ENCODE measurements at regions not wholly inside any gene's neighbourhood (a gene's known extent, or its start where the extent isn't known, plus 50 kb on each side); places are given as distances from the start of the nearest gene placed in this dataset.

- TF ChIP-seq LEF1 (IDR thresholded peaks at IDR 0.05; ENCODE audit: borderline replicate concordance) (no peak), FOXM1 (IDR thresholded peaks at IDR 0.05; ENCODE audit: borderline replicate concordance) (no peak), PKNOX1 (IDR thresholded peaks at IDR 0.05) (no peak), FOXA1 (IDR thresholded peaks at IDR 0.05) (no peak), BHLHE40 (IDR thresholded peaks at IDR 0.05; ENCODE audit: borderline replicate concordance) (no peak), NFRKB (IDR thresholded peaks at IDR 0.05) (no peak), SP1 (IDR thresholded peaks at IDR 0.05) (no peak), ARNT (IDR thresholded peaks at IDR 0.05) (no peak), TARDBP (IDR thresholded peaks at IDR 0.05) (no peak), FOXK2 (IDR thresholded peaks at IDR 0.05) (no peak), L3MBTL2 (conservative IDR thresholded peaks at IDR 0.05) (no peak), HDGF (IDR thresholded peaks at IDR 0.05; ENCODE audit: borderline replicate concordance) (no peak), ZNF384 (IDR thresholded peaks at IDR 0.05) (no peak), SUZ12 (IDR thresholded peaks at IDR 0.05) (no peak), CTBP1 (IDR thresholded peaks at IDR 0.05; ENCODE audit: borderline replicate concordance) (no peak)
- POLR2A ChIA-PET, result no interaction called here
- CTCF ChIA-PET, result interaction anchor here (0.6 kb wide), 1 partner anchor 491 kb away, joined by 3 read pairs; no protein-coding TSS in a partner anchor
- DNase-seq (ENCODE audit: extremely low spot score), result no peak
Observed at GRCh38 chr6:145143379-145143778, 591.9 kb downstream of the EPM2A start.

GRCh38 chr6:145147559-145147958 lies 587.8 kb downstream of the EPM2A start:
- no peak for DNase-seq (ENCODE audit: extremely low spot score)
- CTCF ChIA-PET, result no interaction called here
- POLR2A ChIA-PET, result no interaction called here
- no peak for TF ChIP-seq ZNF384 (IDR thresholded peaks at IDR 0.05)
- TF ChIP-seq BHLHE40 (IDR thresholded peaks at IDR 0.05; ENCODE audit: borderline replicate concordance), result no peak
- no peak for TF ChIP-seq CTBP1 (IDR thresholded peaks at IDR 0.05; ENCODE audit: borderline replicate concordance)
- no peak for TF ChIP-seq FOXA1 (IDR thresholded peaks at IDR 0.05)
- TF ChIP-seq ARNT (IDR thresholded peaks at IDR 0.05), result no peak
- no peak for TF ChIP-seq PKNOX1 (IDR thresholded peaks at IDR 0.05)
- TF ChIP-seq SUZ12 (IDR thresholded peaks at IDR 0.05), result no peak
- no peak for TF ChIP-seq FOXM1 (IDR thresholded peaks at IDR 0.05; ENCODE audit: borderline replicate concordance)
- TF ChIP-seq NFRKB (IDR thresholded peaks at IDR 0.05), result no peak

DNA sequence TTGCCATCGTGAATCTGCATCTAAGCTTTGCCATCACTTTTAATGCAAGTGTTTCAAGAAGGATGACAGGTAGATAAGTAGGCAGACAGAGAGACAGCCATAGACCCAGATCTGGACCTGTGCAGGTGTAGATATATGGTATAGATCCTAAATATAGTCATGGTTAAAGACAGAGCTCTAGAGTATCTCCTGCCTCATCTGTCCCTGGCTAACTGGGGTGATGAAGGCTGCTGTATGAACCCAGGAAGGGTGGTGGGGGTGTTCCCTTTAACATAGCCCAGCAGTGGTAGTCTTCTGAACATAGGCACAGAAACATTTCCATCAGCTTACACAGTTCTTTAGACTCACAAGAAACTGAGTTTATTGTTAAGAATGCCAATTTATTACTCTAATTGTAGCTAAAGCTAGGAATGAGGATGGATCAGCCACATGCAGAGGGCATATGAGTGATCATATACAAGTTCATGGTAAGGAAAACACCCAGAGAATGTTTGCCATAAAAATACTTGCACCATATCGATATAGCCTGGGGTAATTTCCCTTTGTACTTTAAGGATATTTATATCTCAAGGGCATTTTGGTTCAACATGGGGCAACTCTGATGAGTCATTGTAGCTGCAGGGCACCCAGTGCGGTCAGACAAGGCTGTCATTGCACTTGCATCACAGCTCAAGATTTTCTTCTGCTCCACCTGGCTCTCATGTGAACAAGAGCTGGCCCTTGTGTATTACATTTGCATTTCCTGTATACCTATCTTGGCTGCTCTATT lies 587.2 kb downstream of the EPM2A start:
- CTCF ChIA-PET, result interaction anchor here (0.6 kb wide), 1 partner anchor 249 kb away, joined by 3 read pairs; no protein-coding TSS in a partner anchor
- DNase-seq (ENCODE audit: extremely low spot score), result peak; percentile 28
- POLR2A ChIA-PET, result no interaction called here

DNA sequence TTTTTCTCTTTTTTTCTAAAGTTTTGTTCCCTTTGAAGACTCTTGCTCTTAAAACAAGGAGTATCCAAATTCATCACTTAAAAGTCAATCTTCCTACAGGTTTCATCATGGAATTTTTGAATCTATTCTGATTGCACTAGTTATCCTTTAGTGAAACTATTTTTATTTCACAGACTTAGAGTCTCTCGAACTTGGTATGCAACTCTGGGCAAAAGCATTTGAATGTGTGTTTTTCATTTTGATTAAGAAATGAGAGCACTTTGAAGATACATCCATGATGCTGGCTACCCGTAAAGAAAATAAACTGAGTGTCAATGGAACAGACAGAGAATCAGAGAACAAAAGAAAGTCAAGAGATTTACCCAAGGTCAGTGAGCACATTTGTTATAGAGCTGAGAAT lies 586.5 kb downstream of the EPM2A start:
- CTCF ChIA-PET, result interaction anchor here (0.6 kb wide), 1 partner anchor 250 kb away, joined by 3 read pairs; no protein-coding TSS in a partner anchor
- POLR2A ChIA-PET, result no interaction called here
- TF ChIP-seq BHLHE40 (IDR thresholded peaks at IDR 0.05; ENCODE audit: borderline replicate concordance), result no peak
- TF ChIP-seq CTBP1 (IDR thresholded peaks at IDR 0.05; ENCODE audit: borderline replicate concordance), result no peak
- TF ChIP-seq HDGF (IDR thresholded peaks at IDR 0.05; ENCODE audit: borderline replicate concordance), result no peak
- no peak for TF ChIP-seq PKNOX1 (IDR thresholded peaks at IDR 0.05)
- DNase-seq (ENCODE audit: extremely low spot score), result no peak

More for the DNA sequence above, 587.2 kb downstream of the EPM2A start:
- no peak for TF ChIP-seq NFRKB (IDR thresholded peaks at IDR 0.05)
- no peak for TF ChIP-seq L3MBTL2 (conservative IDR thresholded peaks at IDR 0.05)
- TF ChIP-seq ARNT (IDR thresholded peaks at IDR 0.05), result no peak
- no peak for TF ChIP-seq FOXK2 (IDR thresholded peaks at IDR 0.05)
- no peak for TF ChIP-seq ZNF384 (IDR thresholded peaks at IDR 0.05)
- no peak for TF ChIP-seq CTBP1 (IDR thresholded peaks at IDR 0.05; ENCODE audit: borderline replicate concordance)
- TF ChIP-seq SUZ12 (IDR thresholded peaks at IDR 0.05), result no peak
- no peak for TF ChIP-seq PKNOX1 (IDR thresholded peaks at IDR 0.05)
- TF ChIP-seq FOXM1 (IDR thresholded peaks at IDR 0.05; ENCODE audit: borderline replicate concordance), result no peak
- no peak for TF ChIP-seq SP1 (IDR thresholded peaks at IDR 0.05)
- TF ChIP-seq BHLHE40 (IDR thresholded peaks at IDR 0.05; ENCODE audit: borderline replicate concordance), result no peak

- CTCF ChIA-PET, result no interaction called here
- TF ChIP-seq FOXM1 (IDR thresholded peaks at IDR 0.05; ENCODE audit: borderline replicate concordance) (no peak), L3MBTL2 (conservative IDR thresholded peaks at IDR 0.05) (no peak), PKNOX1 (IDR thresholded peaks at IDR 0.05) (no peak), FOXK2 (IDR thresholded peaks at IDR 0.05) (no peak), ZNF384 (IDR thresholded peaks at IDR 0.05) (no peak), SP1 (IDR thresholded peaks at IDR 0.05) (no peak), FOXA1 (IDR thresholded peaks at IDR 0.05) (no peak), SUZ12 (IDR thresholded peaks at IDR 0.05) (no peak), ARNT (IDR thresholded peaks at IDR 0.05) (no peak), NFRKB (IDR thresholded peaks at IDR 0.05) (no peak), LEF1 (IDR thresholded peaks at IDR 0.05; ENCODE audit: borderline replicate concordance) (no peak), ELF4 (IDR thresholded peaks at IDR 0.05) (no peak), CTBP1 (IDR thresholded peaks at IDR 0.05; ENCODE audit: borderline replicate concordance) (no peak), TARDBP (IDR thresholded peaks at IDR 0.05) (no peak), BHLHE40 (IDR thresholded peaks at IDR 0.05; ENCODE audit: borderline replicate concordance) (no peak), HDGF (IDR thresholded peaks at IDR 0.05; ENCODE audit: borderline replicate concordance) (no peak)
- POLR2A ChIA-PET, result no interaction called here
- DNase-seq (ENCODE audit: extremely low spot score), result no peak
Observed at GRCh38 chr6:145151624-145152023, 583.7 kb downstream of the EPM2A start.
